Ishikawa (cell line): ENCODE measurements at regions not wholly inside any gene's neighbourhood (a gene's known extent, or its start where the extent isn't known, plus 50 kb on each side); places are given as distances from the start of the nearest gene placed in this dataset.

ENCODE experiments used
- CREB1 ChIP-seq: IDR thresholded peaks from 2 replicates; pipeline ENCODE4 v1.6.1; 2012; ENCODE audit warnings: low read depth
- RAD21 ChIP-seq: IDR thresholded peaks from 2 replicates; pipeline ENCODE4 v1.6.1; 2012; ENCODE audit warnings: low read depth
- TAF1 ChIP-seq: IDR thresholded peaks from 2 replicates; pipeline ENCODE4 v1.6.1; 2012; ENCODE audit warnings: low read depth, mild to moderate bottlenecking
- YY1 ChIP-seq: IDR thresholded peaks from 2 replicates; pipeline ENCODE4 v1.6.1; 2012; ENCODE audit warnings: low read depth
- ZBTB7A ChIP-seq: IDR thresholded peaks from 2 replicates; pipeline ENCODE4 v1.6.1; 2012; ENCODE audit warnings: low read depth

- TF ChIP-seq TAF1 (no peak), YY1 (no peak), ZBTB7A (no peak), CREB1 (no peak), RAD21 (no peak)
These were observed 90.2 kb downstream of the MCFD2 start for GRCh38 chr2:46825231-46825938.
